ENCODE measurements at regions not wholly inside any gene's neighbourhood (a gene's known extent, or its start where the extent isn't known, plus 50 kb on each side); places are given as distances from the start of the nearest gene placed in this dataset.

- no peaks in the 10 kb centered on the region for H3K4me1 ChIP-seq (ENCODE audit: control insufficient read depth in 3 of 3, insufficient read depth in 3 of 3, low read length in 3 of 3)
- H3K4me3 ChIP-seq (ENCODE audit: low read length in 3 of 3) = no peak overlapping the region
- H3K27ac ChIP-seq (ENCODE audit: low read depth, low read length) = no peak overlapping the region
- H3K9ac ChIP-seq (ENCODE audit: low read depth in 1 of 3, low read length in 3 of 3) = no peak overlapping the region
- H3K9me3 ChIP-seq (ENCODE audit: control insufficient read depth in 3 of 3, low read length in 3 of 3) = no peaks in the 10 kb centered on the region
- no peaks in the 10 kb centered on the region for H3K27me3 ChIP-seq (ENCODE audit: control insufficient read depth in 3 of 3, insufficient read depth in 3 of 3, low read length in 3 of 3)
- no peaks in the 10 kb centered on the region for H3K36me3 ChIP-seq (ENCODE audit: control insufficient read depth in 3 of 3, insufficient read depth in 3 of 3, low read length in 3 of 3)
Measured at GRCh38 chr2:59183070-59183469, 941.9 kb upstream of the FANCL start.

- H3K9me3 ChIP-seq (ENCODE audit: control insufficient read depth in 3 of 3, low read length in 3 of 3) = no peaks in the 10 kb centered on the region
- H3K9ac ChIP-seq (ENCODE audit: low read depth in 1 of 3, low read length in 3 of 3) = no peak overlapping the region
- no peaks in the 10 kb centered on the region for H3K36me3 ChIP-seq (ENCODE audit: control insufficient read depth in 3 of 3, insufficient read depth in 3 of 3, low read length in 3 of 3)
- no peaks in the 10 kb centered on the region for H3K4me1 ChIP-seq (ENCODE audit: control insufficient read depth in 3 of 3, insufficient read depth in 3 of 3, low read length in 3 of 3)
- H3K4me3 ChIP-seq (ENCODE audit: low read length in 3 of 3) = no peak overlapping the region
- H3K27ac ChIP-seq (ENCODE audit: low read depth, low read length) = no peak overlapping the region
- no peaks in the 10 kb centered on the region for H3K27me3 ChIP-seq (ENCODE audit: control insufficient read depth in 3 of 3, insufficient read depth in 3 of 3, low read length in 3 of 3)
Measured at GRCh38 chr2:59182249-59182648, 941.1 kb upstream of the FANCL start.

GRCh38 chr2:59181347-59181746 lies 940.2 kb upstream of the FANCL start:
- H3K4me3 ChIP-seq (ENCODE audit: low read length in 3 of 3) = no peak overlapping the region
- H3K27me3 ChIP-seq (ENCODE audit: control insufficient read depth in 3 of 3, insufficient read depth in 3 of 3, low read length in 3 of 3) = no peaks in the 10 kb centered on the region
- H3K4me1 ChIP-seq (ENCODE audit: control insufficient read depth in 3 of 3, insufficient read depth in 3 of 3, low read length in 3 of 3) = no peaks in the 10 kb centered on the region
- no peak overlapping the region for H3K27ac ChIP-seq (ENCODE audit: low read depth, low read length)
- no peaks in the 10 kb centered on the region for H3K9me3 ChIP-seq (ENCODE audit: control insufficient read depth in 3 of 3, low read length in 3 of 3)
- no peak overlapping the region for H3K9ac ChIP-seq (ENCODE audit: low read depth in 1 of 3, low read length in 3 of 3)
- no peaks in the 10 kb centered on the region for H3K36me3 ChIP-seq (ENCODE audit: control insufficient read depth in 3 of 3, insufficient read depth in 3 of 3, low read length in 3 of 3)

GRCh38 chr2:59180621-59181020 lies 939.5 kb upstream of the FANCL start:
- H3K27ac ChIP-seq (ENCODE audit: low read depth, low read length) = no peak overlapping the region
- H3K9ac ChIP-seq (ENCODE audit: low read depth in 1 of 3, low read length in 3 of 3) = no peak overlapping the region
- no peaks in the 10 kb centered on the region for H3K4me1 ChIP-seq (ENCODE audit: control insufficient read depth in 3 of 3, insufficient read depth in 3 of 3, low read length in 3 of 3)
- no peak overlapping the region for H3K4me3 ChIP-seq (ENCODE audit: low read length in 3 of 3)
- no peaks in the 10 kb centered on the region for H3K9me3 ChIP-seq (ENCODE audit: control insufficient read depth in 3 of 3, low read length in 3 of 3)
- no peaks in the 10 kb centered on the region for H3K36me3 ChIP-seq (ENCODE audit: control insufficient read depth in 3 of 3, insufficient read depth in 3 of 3, low read length in 3 of 3)
- H3K27me3 ChIP-seq (ENCODE audit: control insufficient read depth in 3 of 3, insufficient read depth in 3 of 3, low read length in 3 of 3) = no peaks in the 10 kb centered on the region

- no peaks in the 10 kb centered on the region for H3K36me3 ChIP-seq (ENCODE audit: control insufficient read depth in 3 of 3, insufficient read depth in 3 of 3, low read length in 3 of 3)
- H3K9me3 ChIP-seq (ENCODE audit: control insufficient read depth in 3 of 3, low read length in 3 of 3) = no peaks in the 10 kb centered on the region
- no peaks in the 10 kb centered on the region for H3K27me3 ChIP-seq (ENCODE audit: control insufficient read depth in 3 of 3, insufficient read depth in 3 of 3, low read length in 3 of 3)
- no peaks in the 10 kb centered on the region for H3K4me1 ChIP-seq (ENCODE audit: control insufficient read depth in 3 of 3, insufficient read depth in 3 of 3, low read length in 3 of 3)
- H3K4me3 ChIP-seq (ENCODE audit: low read length in 3 of 3) = no peak overlapping the region
- H3K9ac ChIP-seq (ENCODE audit: low read depth in 1 of 3, low read length in 3 of 3) = no peak overlapping the region
- H3K27ac ChIP-seq (ENCODE audit: low read depth, low read length) = no peak overlapping the region
Measured at GRCh38 chr2:59180111-59180510, 939.0 kb upstream of the FANCL start.

GRCh38 chr2:59177748-59178147 lies 936.6 kb upstream of the FANCL start:
- Histone ChIP-seq H3K9me3 (ENCODE audit: control insufficient read depth in 3 of 3, low read length in 3 of 3) (no peaks in the 10 kb centered on the region), H3K27ac (ENCODE audit: low read depth, low read length) (no peak overlapping the region), H3K27me3 (ENCODE audit: control insufficient read depth in 3 of 3, insufficient read depth in 3 of 3, low read length in 3 of 3) (peaks cover 0 to 3% (median 0%) of the 10 kb centered on the region in 3 donors), H3K4me1 (ENCODE audit: control insufficient read depth in 3 of 3, insufficient read depth in 3 of 3, low read length in 3 of 3) (no peaks in the 10 kb centered on the region), H3K4me3 (ENCODE audit: low read length in 3 of 3) (no peak overlapping the region), H3K36me3 (ENCODE audit: control insufficient read depth in 3 of 3, insufficient read depth in 3 of 3, low read length in 3 of 3) (no peaks in the 10 kb centered on the region), H3K9ac (ENCODE audit: low read depth in 1 of 3, low read length in 3 of 3) (no peak overlapping the region)

GRCh38 chr2:59176737-59177136 lies 935.6 kb upstream of the FANCL start:
- no peak overlapping the region for H3K27ac ChIP-seq (ENCODE audit: low read depth, low read length)

GRCh38 chr2:59174536-59175243 lies 933.6 kb upstream of the FANCL start:
- H3K4me1 ChIP-seq (ENCODE audit: control insufficient read depth in 3 of 3, insufficient read depth in 3 of 3, low read length in 3 of 3) = no peaks in the 10 kb centered on the region
- H3K9ac ChIP-seq (ENCODE audit: low read depth in 1 of 3, low read length in 3 of 3) = no peak overlapping the region
- no peaks in the 10 kb centered on the region for H3K36me3 ChIP-seq (ENCODE audit: control insufficient read depth in 3 of 3, insufficient read depth in 3 of 3, low read length in 3 of 3)
- no peaks in the 10 kb centered on the region for H3K9me3 ChIP-seq (ENCODE audit: control insufficient read depth in 3 of 3, low read length in 3 of 3)
- H3K27me3 ChIP-seq (ENCODE audit: control insufficient read depth in 3 of 3, insufficient read depth in 3 of 3, low read length in 3 of 3) = peaks cover 0 to 3% (median 0%) of the 10 kb centered on the region in 3 donors
- no peak overlapping the region for H3K27ac ChIP-seq (ENCODE audit: low read depth, low read length)
- H3K4me3 ChIP-seq (ENCODE audit: low read length in 3 of 3) = no peak overlapping the region

More at GRCh38 chr2:59176737-59177136, 935.6 kb upstream of the FANCL start:
- H3K36me3 ChIP-seq (ENCODE audit: control insufficient read depth in 3 of 3, insufficient read depth in 3 of 3, low read length in 3 of 3) = no peaks in the 10 kb centered on the region
- H3K9me3 ChIP-seq (ENCODE audit: control insufficient read depth in 3 of 3, low read length in 3 of 3) = no peaks in the 10 kb centered on the region
- H3K4me1 ChIP-seq (ENCODE audit: control insufficient read depth in 3 of 3, insufficient read depth in 3 of 3, low read length in 3 of 3) = no peaks in the 10 kb centered on the region
- peaks cover 0 to 3% (median 0%) of the 10 kb centered on the region in 3 donors for H3K27me3 ChIP-seq (ENCODE audit: control insufficient read depth in 3 of 3, insufficient read depth in 3 of 3, low read length in 3 of 3)
- H3K4me3 ChIP-seq (ENCODE audit: low read length in 3 of 3) = no peak overlapping the region
- no peak overlapping the region for H3K9ac ChIP-seq (ENCODE audit: low read depth in 1 of 3, low read length in 3 of 3)

- Histone ChIP-seq H3K27ac (ENCODE audit: low read depth, low read length) (no peak overlapping the region), H3K9ac (ENCODE audit: low read depth in 1 of 3, low read length in 3 of 3) (no peak overlapping the region), H3K27me3 (ENCODE audit: control insufficient read depth in 3 of 3, insufficient read depth in 3 of 3, low read length in 3 of 3) (peaks cover 0 to 3% (median 0%) of the 10 kb centered on the region in 3 donors), H3K4me1 (ENCODE audit: control insufficient read depth in 3 of 3, insufficient read depth in 3 of 3, low read length in 3 of 3) (no peaks in the 10 kb centered on the region), H3K9me3 (ENCODE audit: control insufficient read depth in 3 of 3, low read length in 3 of 3) (no peaks in the 10 kb centered on the region), H3K36me3 (ENCODE audit: control insufficient read depth in 3 of 3, insufficient read depth in 3 of 3, low read length in 3 of 3) (no peaks in the 10 kb centered on the region), H3K4me3 (ENCODE audit: low read length in 3 of 3) (no peak overlapping the region)
Measured at GRCh38 chr2:59173325-59173724, 932.2 kb upstream of the FANCL start.

- Histone ChIP-seq H3K27me3 (ENCODE audit: control insufficient read depth in 3 of 3, insufficient read depth in 3 of 3, low read length in 3 of 3) (peaks cover 0 to 3% (median 0%) of the 10 kb centered on the region in 3 donors), H3K9ac (ENCODE audit: low read depth in 1 of 3, low read length in 3 of 3) (no peak overlapping the region), H3K36me3 (ENCODE audit: control insufficient read depth in 3 of 3, insufficient read depth in 3 of 3, low read length in 3 of 3) (no peaks in the 10 kb centered on the region), H3K4me3 (ENCODE audit: low read length in 3 of 3) (no peak overlapping the region), H3K9me3 (ENCODE audit: control insufficient read depth in 3 of 3, low read length in 3 of 3) (no peaks in the 10 kb centered on the region), H3K4me1 (ENCODE audit: control insufficient read depth in 3 of 3, insufficient read depth in 3 of 3, low read length in 3 of 3) (no peaks in the 10 kb centered on the region), H3K27ac (ENCODE audit: low read depth, low read length) (no peak overlapping the region)
Measured at GRCh38 chr2:59171019-59171418, 929.9 kb upstream of the FANCL start.

Data from skeletal muscle tissue (tissue), 3 donors.